ENCODE measurements at regions not wholly inside any gene's neighbourhood (a gene's known extent, or its start where the extent isn't known, plus 50 kb on each side); places are given as distances from the start of the nearest gene placed in this dataset.

DNA sequence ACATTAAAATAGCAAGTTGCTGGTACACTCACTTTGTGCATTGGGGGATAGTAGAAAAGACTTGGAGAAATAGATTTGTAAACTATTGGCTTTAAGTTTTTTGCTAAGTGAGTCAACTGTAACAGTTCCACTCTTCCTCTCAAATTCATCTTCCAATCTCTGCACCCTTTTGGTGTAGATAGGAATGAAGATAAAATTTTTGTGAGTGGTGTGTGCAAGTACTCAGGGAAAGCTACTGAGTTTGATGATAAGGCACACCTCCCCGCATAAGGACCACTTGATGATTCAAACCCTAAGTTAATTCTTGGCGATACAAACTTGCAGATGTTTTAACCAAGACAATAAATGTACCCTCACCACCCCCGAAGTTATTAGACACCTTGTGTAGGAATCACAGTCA, 168.3 kb upstream of the SLITRK1 start:
- H3K9me3 ChIP-seq: no peaks in the 10 kb centered on the region
- no peak for TF ChIP-seq EP300 (IDR thresholded peaks at IDR 0.05)
- TF ChIP-seq CTCF (IDR thresholded peaks at IDR 0.05): no peak
- TF ChIP-seq POLR2A (IDR thresholded peaks at IDR 0.05): no peak
- TF ChIP-seq POLR2AphosphoS5 (IDR thresholded peaks at IDR 0.05): no peak
- H3K4me3 ChIP-seq: no peak overlapping the region
- H3K27me3 ChIP-seq: no peaks in the 10 kb centered on the region
- 69 to 81% (median 71%) methylated on average over 3 of the region's 3 CpGs for WGBS, 5 donors
- H3K4me1 ChIP-seq: no peaks in the 10 kb centered on the region
- no peaks in the 10 kb centered on the region for H3K36me3 ChIP-seq
- no peak for DNase-seq
- intact Hi-C loops (cut with DNase I; ENCODE audit: low total_unique reads): no loop called here
- H3K27ac ChIP-seq: no peak overlapping the region

GRCh38 chr13:84049443-84050219, 167.4 kb upstream of the SLITRK1 start:
- no peaks in the 10 kb centered on the region for H3K4me1 ChIP-seq
- TF ChIP-seq POLR2A (IDR thresholded peaks at IDR 0.05) (no peak), EP300 (IDR thresholded peaks at IDR 0.05) (no peak), CTCF (IDR thresholded peaks at IDR 0.05) (no peak), POLR2AphosphoS5 (IDR thresholded peaks at IDR 0.05) (no peak)
- no peaks in the 10 kb centered on the region for H3K36me3 ChIP-seq
- H3K4me3 ChIP-seq: no peak overlapping the region
- H3K27me3 ChIP-seq: no peaks in the 10 kb centered on the region
- intact Hi-C loops (cut with DNase I; ENCODE audit: low total_unique reads): no loop called here
- H3K9me3 ChIP-seq: no peaks in the 10 kb centered on the region
- H3K27ac ChIP-seq: no peak overlapping the region
- DNase-seq: peak in 1 of 2 donors; percentile 2
- 49 to 64% (median 56%) methylated on average over 2 of the region's 2 CpGs for WGBS, 5 donors

- Histone ChIP-seq H3K36me3 (no peaks in the 10 kb centered on the region), H3K4me3 (no peak overlapping the region), H3K27me3 (no peaks in the 10 kb centered on the region), H3K4me1 (no peaks in the 10 kb centered on the region), H3K27ac (no peak overlapping the region), H3K9me3 (no peaks in the 10 kb centered on the region)
- TF ChIP-seq EP300 (IDR thresholded peaks at IDR 0.05) (no peak), POLR2AphosphoS5 (IDR thresholded peaks at IDR 0.05) (no peak), POLR2A (IDR thresholded peaks at IDR 0.05) (no peak), CTCF (IDR thresholded peaks at IDR 0.05) (no peak)
- WGBS, 5 donors: 67 to 79% (median 73%) methylated on average over 2 of the region's 2 CpGs
- no peak for DNase-seq
- intact Hi-C loops (cut with DNase I; ENCODE audit: low total_unique reads): no loop called here
Observed at GRCh38 chr13:84044805-84045204, 162.5 kb upstream of the SLITRK1 start.

DNA sequence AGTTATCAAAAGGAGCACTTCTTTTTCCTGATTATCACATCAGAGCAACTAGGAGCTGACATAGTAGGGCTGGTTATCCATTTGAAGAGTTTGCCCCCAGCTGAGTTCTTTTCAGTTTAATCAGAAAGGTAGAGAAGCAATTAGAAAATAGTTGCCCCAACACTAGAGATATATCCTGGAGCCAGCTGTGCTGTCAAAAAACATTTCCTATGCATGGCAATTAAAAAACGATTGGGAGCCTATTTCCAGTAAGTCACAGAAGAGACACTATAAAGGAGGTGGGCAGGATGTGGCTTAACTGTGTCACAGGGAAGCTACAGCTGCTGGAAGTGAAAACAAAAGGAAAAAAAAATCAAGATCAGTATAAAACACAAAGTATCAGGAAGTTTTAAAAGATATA, 155.7 kb upstream of the SLITRK1 start:
- TF ChIP-seq POLR2A (IDR thresholded peaks at IDR 0.05) (no peak), CTCF (IDR thresholded peaks at IDR 0.05) (no peak), POLR2AphosphoS5 (IDR thresholded peaks at IDR 0.05) (no peak), EP300 (IDR thresholded peaks at IDR 0.05) (no peak)

More for the DNA sequence above, 155.7 kb upstream of the SLITRK1 start:
- H3K4me3 ChIP-seq: no peak overlapping the region
- intact Hi-C loops (cut with DNase I; ENCODE audit: low total_unique reads): no loop called here
- no peaks in the 10 kb centered on the region for H3K36me3 ChIP-seq
- no peak overlapping the region for H3K27ac ChIP-seq
- H3K27me3 ChIP-seq: no peaks in the 10 kb centered on the region
- H3K4me1 ChIP-seq: no peaks in the 10 kb centered on the region
- peak in 1 of 2 donors; percentile 6 for DNase-seq
- 0 to 17% (median 7%) methylated on average over 1 of the region's 1 CpG for WGBS, 5 donors
- H3K9me3 ChIP-seq: no peaks in the 10 kb centered on the region

Data from stomach (tissue), 8 donors.